ENCODE measurements at regions not wholly inside any gene's neighbourhood (a gene's known extent, or its start where the extent isn't known, plus 50 kb on each side); places are given as distances from the start of the nearest gene placed in this dataset.
A peak's percentile ranks its signal among the peaks of the same experiment; 100 is the strongest.

GRCh38 chr17:70716551-70716950, 547.2 kb downstream of the KCNJ2 start:
- DNase-seq (ENCODE audit: low read depth in 1 of 2, low spot score in 2 of 2) (no peak), FAIRE-seq (no peak)
- no peak overlapping the region for H3K18ac ChIP-seq (ENCODE audit: extremely low read depth, low read length)
- ChIA-PET CTCF (ENCODE audit: partially characterized antibody) (no interaction called here), POLR2A (ENCODE audit: partially characterized antibody) (no interaction called here)
- H3K4me1 ChIP-seq (replicated peaks in 1 of 4; ENCODE audit: control insufficient read depth in 3 of 4, insufficient read depth in 4 of 4, low read length in 3 of 4) = no peaks in the 10 kb centered on the region
- no peak for TF ChIP-seq USF2 (IDR thresholded peaks at IDR 0.05; ENCODE audit: low read length)
- no peak for TF ChIP-seq SIRT6 (IDR thresholded peaks at IDR 0.05; ENCODE audit: low read length)
- TF ChIP-seq YY1 (IDR thresholded peaks at IDR 0.05; ENCODE audit: low read depth, low read length) = no peak
- no peak for TF ChIP-seq EP300 (IDR thresholded peaks at IDR 0.05; ENCODE audit: borderline replicate concordance in 1 of 2, low read depth in 2 of 2, low read length in 2 of 2)
- TF ChIP-seq KDM5A (IDR thresholded peaks at IDR 0.05; ENCODE audit: low read length) = no peak
- no peak for TF ChIP-seq SAP30 (IDR thresholded peaks at IDR 0.05; ENCODE audit: insufficient read depth, insufficient replicate concordance, low read length)
- TF ChIP-seq EGR1 (IDR thresholded peaks at IDR 0.05; ENCODE audit: borderline replicate concordance, low read depth, low read length) = no peak
- no peak for TF ChIP-seq SUZ12 (IDR thresholded peaks at IDR 0.05; ENCODE audit: low read length)
- H3K79me1 ChIP-seq (ENCODE audit: low read depth, low read length) = no peaks in the 10 kb centered on the region
- no peak overlapping the region for H2BK12ac ChIP-seq (ENCODE audit: low read depth, low read length)
- no peak overlapping the region for H2BK5ac ChIP-seq (ENCODE audit: low read depth, low read length)
- no peak overlapping the region for H3K56ac ChIP-seq (replicated peaks; ENCODE audit: insufficient read length, low read depth, low read length)
- H3K9me3 ChIP-seq (ENCODE audit: insufficient read depth in 2 of 2, low read depth in 1 of 2, low read length in 1 of 2) = no peaks in the 10 kb centered on the region
- H3K27ac ChIP-seq (ENCODE audit: low read depth, low read length) = no peak overlapping the region
- no peaks in the 10 kb centered on the region for H3K79me2 ChIP-seq (ENCODE audit: control insufficient read depth in 1 of 2, insufficient read depth in 2 of 2, low read length in 2 of 2)
- 93% methylated on average over 3 of the region's 3 CpGs; no CpG with 5 or more reads in 1 of the 2 experiments for WGBS, 2 experiments (ENCODE audit: extremely low coverage in 1 of 2, insufficient coverage in 1 of 2, insufficient read length in 1 of 2, insufficient replicate concordance in 2 of 2, low coverage in 1 of 2, low lambda C conversion rate in 2 of 2, missing lambda C conversion rate in 1 of 2)
- H2BK120ac ChIP-seq (replicated peaks; ENCODE audit: low read depth, low read length) = no peak overlapping the region
- H3K23me2 ChIP-seq (ENCODE audit: low read depth, low read length) = no peaks in the 10 kb centered on the region
- H3K23ac ChIP-seq (ENCODE audit: insufficient read length) = no peak overlapping the region
- H3K4me3 ChIP-seq (ENCODE audit: extremely low read depth in 1 of 4, insufficient read depth in 2 of 4, low read depth in 3 of 4, low read length in 4 of 4) = no peak overlapping the region
- no peak overlapping the region for H4K5ac ChIP-seq (ENCODE audit: insufficient read length, low read depth, low read length)
- no peak overlapping the region for H2BK15ac ChIP-seq (ENCODE audit: low read length)
- no peak overlapping the region for H3K4ac ChIP-seq (replicated peaks; ENCODE audit: insufficient read length, low read depth, low read length)
- H2AK5ac ChIP-seq (ENCODE audit: low read depth, low read length) = no peak overlapping the region
- H3K9ac ChIP-seq (replicated peaks in 1 of 4; ENCODE audit: extremely low read depth in 1 of 4, low read depth in 3 of 4, low read length in 3 of 4) = no peak overlapping the region
- no peak overlapping the region for H3K14ac ChIP-seq (ENCODE audit: insufficient read length)
- no peak overlapping the region for H4K8ac ChIP-seq (ENCODE audit: extremely low read depth, insufficient read depth, low read length)
- H2BK20ac ChIP-seq (ENCODE audit: low read length) = no peak overlapping the region
- no peaks in the 10 kb centered on the region for H4K20me1 ChIP-seq (replicated peaks in 1 of 2; ENCODE audit: control insufficient read depth in 1 of 2, insufficient read depth in 2 of 2, low read length in 2 of 2)
- no peak overlapping the region for H4K91ac ChIP-seq (replicated peaks; ENCODE audit: insufficient read length, low read length)
- no peaks in the 10 kb centered on the region for H3K36me3 ChIP-seq (ENCODE audit: control insufficient read depth in 2 of 4, insufficient read depth in 4 of 4, low read length in 3 of 4)
- no peaks in the 10 kb centered on the region for H3K27me3 ChIP-seq (replicated peaks in 1 of 4; ENCODE audit: control insufficient read depth in 3 of 4, extremely low read depth in 1 of 4, insufficient read depth in 3 of 4, low read length in 3 of 4)
- H3K4me2 ChIP-seq (ENCODE audit: insufficient read depth in 1 of 2, low read depth in 2 of 2, low read length in 2 of 2) = no peak overlapping the region
- 0 out of 2 replicates have a peak overlapping the region, but pooled peaks have one; percentile 2 for H2AFZ ChIP-seq (ENCODE audit: low read length)
